Mesendoderm (in vitro differentiated cells): ENCODE measurements at regions not wholly inside any gene's neighbourhood (a gene's known extent, or its start where the extent isn't known, plus 50 kb on each side); places are given as distances from the start of the nearest gene placed in this dataset.

Experiments used
- DNase-seq: peaks from one replicate; pipeline ENCODE4 v3.0.0; 2013
- H2AK5ac ChIP-seq: 2 replicates; pipeline ENCODE4 v1.6.1; 2013; ENCODE audit warnings: low read length, inconsistent platforms
- H2BK120ac ChIP-seq: 2 replicates; pipeline ENCODE4 v1.6.1; 2013; ENCODE audit warnings: low read depth, mild to moderate bottlenecking, low read length, moderate library complexity, mixed read lengths
- H2BK15ac ChIP-seq: replicated peaks from 2 replicates; pipeline ENCODE4 v1.6.1; 2013; ENCODE audit warnings: low read depth, mild to moderate bottlenecking, moderate library complexity
- H2BK5ac ChIP-seq: 2 replicates; pipeline ENCODE4 v1.6.1; 2013; ENCODE audit warnings: low read length, inconsistent platforms
- H3K18ac ChIP-seq: 2 replicates; pipeline ENCODE4 v1.6.1; 2013; ENCODE audit warnings: mild to moderate bottlenecking, low read length, mixed read lengths
- H3K23ac ChIP-seq: one replicate; pipeline ENCODE4 v1.6.1; 2013; ENCODE audit warnings: low read length
- H3K27ac ChIP-seq: 2 replicates; pipeline ENCODE4 v1.5.1; 2013; ENCODE audit warnings: low read depth, mild to moderate bottlenecking, inconsistent platforms, low read length, moderate library complexity
- H3K27me3 ChIP-seq: 2 replicates; pipeline ENCODE4 v1.6.1; 2013; ENCODE audit warnings: low read length, control low read depth, mild to moderate bottlenecking, inconsistent platforms; ENCODE audit not compliant: insufficient read depth, poor library complexity
- H3K36me3 ChIP-seq: 2 replicates; pipeline ENCODE4 v1.6.1; 2013; ENCODE audit warnings: low read length, inconsistent platforms; ENCODE audit not compliant: control insufficient read depth, insufficient read depth
- H3K4ac ChIP-seq: one replicate; pipeline ENCODE4 v1.6.1; 2013; ENCODE audit warnings: low read depth, mild to moderate bottlenecking, low read length, moderate library complexity
- H3K4me1 ChIP-seq: 2 replicates; pipeline ENCODE4 v1.6.1; 2013; ENCODE audit warnings: low read depth, low read length, inconsistent platforms; ENCODE audit not compliant: control insufficient read depth
- H3K4me2 ChIP-seq: 2 replicates; pipeline ENCODE4 v1.6.1; 2013; ENCODE audit warnings: low read length
- H3K4me3 ChIP-seq: 2 replicates; pipeline ENCODE4 v1.5.1; 2013; ENCODE audit warnings: mild to moderate bottlenecking, low read length
- H3K56ac ChIP-seq: one replicate; pipeline ENCODE4 v1.6.1; 2013; ENCODE audit warnings: low read length
- H3K79me1 ChIP-seq: 2 replicates; pipeline ENCODE4 v1.6.1; 2013; ENCODE audit warnings: low read length, inconsistent platforms
- H3K79me2 ChIP-seq: 2 replicates; pipeline ENCODE4 v1.6.1; 2013; ENCODE audit warnings: mild to moderate bottlenecking, low read length; ENCODE audit not compliant: control insufficient read depth, insufficient read depth
- H3K9ac ChIP-seq: 2 replicates; pipeline ENCODE4 v1.6.1; 2013; ENCODE audit warnings: low read length, inconsistent platforms
- H4K5ac ChIP-seq: one replicate; pipeline ENCODE4 v1.6.1; 2013; ENCODE audit warnings: low read length
- H4K8ac ChIP-seq: one replicate; pipeline ENCODE4 v1.6.1; 2013; ENCODE audit warnings: low read depth, mild to moderate bottlenecking, control low read depth, low read length, moderate library complexity
- WGBS: extraction: QIAGEN DNeasy Blood & Tissue Kit; methylation state at CpG from one replicate; pipeline ENCODE4 v1.1.7; 2013; ENCODE audit warnings: low lambda C conversion rate, missing lambda C conversion rate; ENCODE audit not compliant: insufficient coverage; ENCODE audit errors: extremely low coverage; 5-methylcytosine and 5-hydroxymethylcytosine counted together

DNA sequence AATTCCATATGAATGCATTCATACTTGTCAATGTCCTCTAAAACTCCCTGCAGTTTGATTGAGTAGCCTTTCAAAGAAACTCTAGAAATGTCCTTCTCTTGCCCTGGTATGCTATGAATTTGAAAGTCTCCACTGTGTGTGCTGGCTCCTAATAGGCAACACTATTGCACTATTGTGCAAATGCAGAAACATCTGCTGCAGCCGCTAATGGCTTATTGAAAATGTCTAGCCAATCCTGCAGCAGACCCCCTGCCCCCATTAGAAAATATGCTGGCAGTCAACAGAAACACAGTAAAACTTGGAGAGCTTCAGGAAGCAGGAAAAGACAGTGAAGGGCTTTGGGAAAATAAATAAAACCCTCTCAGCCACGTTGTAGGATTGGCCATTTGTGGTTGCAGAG, 87.3 kb upstream of the GRAMD2B start:
- DNase-seq, result no peak
- Histone ChIP-seq H2BK120ac (no peak overlapping the region), H2AK5ac (no peak overlapping the region), H3K4me2 (no peak overlapping the region), H3K36me3 (no peaks in the 10 kb centered on the region), H3K27me3 (no peaks in the 10 kb centered on the region), H3K79me1 (no peaks in the 10 kb centered on the region), H3K4me1 (no peaks in the 10 kb centered on the region), H4K5ac (no peak overlapping the region), H3K23ac (no peak overlapping the region), H3K79me2 (no peaks in the 10 kb centered on the region), H2BK15ac (no peak overlapping the region), H3K18ac (no peak overlapping the region), H2BK5ac (no peak overlapping the region), H3K4ac (no peak overlapping the region), H3K56ac (no peak overlapping the region), H3K9ac (no peak overlapping the region), H3K27ac (no peak overlapping the region), H4K8ac (no peak overlapping the region), H3K4me3 (no peak overlapping the region)
- no CpG with 5 or more reads among the region's 2 CpGs for WGBS

DNA sequence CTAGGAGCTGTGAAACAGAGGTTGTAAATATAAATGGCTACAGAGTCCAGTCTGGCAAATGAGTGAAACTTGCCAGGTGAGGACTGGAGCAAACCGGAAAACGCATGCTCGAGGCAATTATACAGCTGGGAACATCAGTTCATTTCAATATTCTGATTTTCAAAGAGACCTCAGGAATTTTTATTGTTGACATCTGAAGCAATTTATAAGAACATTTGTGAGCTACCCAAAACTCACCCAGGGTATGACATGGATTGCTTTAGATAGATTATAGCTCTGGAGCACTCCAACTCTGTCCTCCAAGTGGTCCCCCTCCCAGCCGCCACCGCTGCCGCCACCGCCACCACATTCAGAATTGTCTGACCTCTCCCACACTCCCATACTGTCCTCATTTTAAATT, 84.6 kb upstream of the GRAMD2B start:
- Histone ChIP-seq H3K27ac (no peak overlapping the region), H2BK120ac (no peak overlapping the region), H3K56ac (no peak overlapping the region), H3K18ac (no peak overlapping the region), H2AK5ac (no peak overlapping the region), H3K23ac (no peak overlapping the region), H3K27me3 (no peaks in the 10 kb centered on the region), H3K79me1 (no peaks in the 10 kb centered on the region), H3K36me3 (no peaks in the 10 kb centered on the region), H2BK5ac (no peak overlapping the region), H4K8ac (no peak overlapping the region), H2BK15ac (no peak overlapping the region), H3K4me1 (no peaks in the 10 kb centered on the region), H3K4me2 (no peak overlapping the region), H3K79me2 (no peaks in the 10 kb centered on the region), H4K5ac (no peak overlapping the region), H3K4ac (no peak overlapping the region), H3K9ac (no peak overlapping the region), H3K4me3 (no peak overlapping the region)
- no peak for DNase-seq
- WGBS, result no CpG with 5 or more reads among the region's 7 CpGs

DNA sequence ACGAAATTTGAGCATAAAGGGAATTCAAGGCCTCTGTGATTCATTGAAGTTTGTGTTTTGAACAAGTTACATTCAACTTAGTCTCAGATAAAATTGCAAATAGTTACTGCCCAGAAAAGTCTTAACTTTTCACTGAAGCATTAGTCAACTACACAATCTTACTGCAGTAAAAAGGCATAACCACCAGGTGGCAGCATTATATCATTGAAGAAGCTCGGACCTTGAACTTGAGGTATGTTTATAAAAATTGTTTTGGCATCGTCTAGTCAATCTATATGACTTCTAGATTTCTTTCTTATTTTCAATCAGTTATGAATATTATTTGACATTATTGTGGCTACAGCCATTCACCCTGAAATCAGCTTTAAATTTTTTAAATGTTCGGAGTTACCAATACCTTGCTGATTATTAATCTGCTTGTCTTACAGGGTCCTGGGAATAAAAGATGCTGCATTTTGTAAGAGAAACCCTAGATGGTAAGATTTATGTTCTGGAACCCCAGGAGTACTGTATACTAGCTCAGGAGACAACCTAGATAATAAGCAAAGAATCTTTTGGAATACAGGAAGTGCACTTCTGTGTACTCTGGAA, 83.9 kb upstream of the GRAMD2B start:
- no peak overlapping the region for H3K4me2 ChIP-seq
- no peaks in the 10 kb centered on the region for H3K4me1 ChIP-seq
- no peak overlapping the region for H3K4ac ChIP-seq
- H4K5ac ChIP-seq, result no peak overlapping the region
- H3K9ac ChIP-seq, result no peak overlapping the region
- H3K18ac ChIP-seq, result no peak overlapping the region
- H3K79me2 ChIP-seq, result no peaks in the 10 kb centered on the region
- no peak overlapping the region for H2BK5ac ChIP-seq
- H3K27me3 ChIP-seq, result no peaks in the 10 kb centered on the region
- H3K56ac ChIP-seq, result no peak overlapping the region
- DNase-seq, result peak; percentile 58
- no peaks in the 10 kb centered on the region for H3K79me1 ChIP-seq
- no peaks in the 10 kb centered on the region for H3K36me3 ChIP-seq
- no CpG with 5 or more reads among the region's 4 CpGs for WGBS
- H3K4me3 ChIP-seq, result no peak overlapping the region
- no peak overlapping the region for H2BK120ac ChIP-seq
- no peak overlapping the region for H4K8ac ChIP-seq
- H2AK5ac ChIP-seq, result no peak overlapping the region
- no peak overlapping the region for H3K27ac ChIP-seq
- no peak overlapping the region for H3K23ac ChIP-seq
- H2BK15ac ChIP-seq, result no peak overlapping the region

DNA sequence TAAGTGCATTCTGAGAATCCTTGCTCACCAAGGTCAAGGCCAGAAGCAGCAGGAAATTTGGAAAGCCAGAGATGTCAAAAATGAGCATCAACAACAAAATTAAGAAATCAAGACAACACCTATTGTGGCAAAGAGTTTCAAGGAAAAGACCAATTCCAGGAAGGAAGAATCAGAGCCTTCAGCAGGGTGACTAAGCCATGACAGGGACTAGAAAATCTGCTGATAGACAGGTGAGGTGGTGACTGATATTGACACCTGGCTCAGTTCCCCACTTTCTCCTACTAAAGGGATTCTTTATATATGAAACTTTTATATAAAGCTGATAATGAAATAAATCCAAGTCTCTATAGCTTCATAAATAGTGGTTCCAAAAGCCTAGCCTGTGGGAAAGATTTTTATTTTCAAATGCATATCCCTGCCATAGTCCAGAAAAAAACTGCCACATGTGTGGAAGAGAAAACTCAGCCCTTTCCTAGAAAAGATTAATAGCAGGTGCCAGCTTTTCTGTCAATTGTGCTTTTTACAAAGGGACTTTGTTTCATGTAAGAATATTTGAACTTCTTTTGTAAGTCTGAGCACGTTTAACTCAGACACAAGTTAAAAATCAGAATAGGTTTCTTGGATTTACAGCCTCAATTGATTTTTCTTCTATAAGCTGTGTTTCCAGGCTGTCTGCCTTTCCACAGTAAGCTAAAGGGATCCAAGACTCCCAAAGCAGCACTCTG, 81.1 kb upstream of the GRAMD2B start:
- Histone ChIP-seq H4K5ac (no peak overlapping the region), H2AK5ac (no peak overlapping the region), H3K4me3 (no peak overlapping the region), H3K4me1 (no peaks in the 10 kb centered on the region), H3K23ac (no peak overlapping the region), H3K79me2 (no peaks in the 10 kb centered on the region), H2BK15ac (no peak overlapping the region), H3K4me2 (no peak overlapping the region), H4K8ac (no peak overlapping the region), H3K4ac (no peak overlapping the region), H3K9ac (no peak overlapping the region), H3K18ac (no peak overlapping the region), H3K36me3 (no peaks in the 10 kb centered on the region), H2BK5ac (no peak overlapping the region), H3K79me1 (no peaks in the 10 kb centered on the region), H3K56ac (no peak overlapping the region), H3K27me3 (no peaks in the 10 kb centered on the region), H2BK120ac (no peak overlapping the region), H3K27ac (no peak overlapping the region)
- WGBS, result no CpG with 5 or more reads among the region's 1 CpG
- DNase-seq, result no peak

DNA sequence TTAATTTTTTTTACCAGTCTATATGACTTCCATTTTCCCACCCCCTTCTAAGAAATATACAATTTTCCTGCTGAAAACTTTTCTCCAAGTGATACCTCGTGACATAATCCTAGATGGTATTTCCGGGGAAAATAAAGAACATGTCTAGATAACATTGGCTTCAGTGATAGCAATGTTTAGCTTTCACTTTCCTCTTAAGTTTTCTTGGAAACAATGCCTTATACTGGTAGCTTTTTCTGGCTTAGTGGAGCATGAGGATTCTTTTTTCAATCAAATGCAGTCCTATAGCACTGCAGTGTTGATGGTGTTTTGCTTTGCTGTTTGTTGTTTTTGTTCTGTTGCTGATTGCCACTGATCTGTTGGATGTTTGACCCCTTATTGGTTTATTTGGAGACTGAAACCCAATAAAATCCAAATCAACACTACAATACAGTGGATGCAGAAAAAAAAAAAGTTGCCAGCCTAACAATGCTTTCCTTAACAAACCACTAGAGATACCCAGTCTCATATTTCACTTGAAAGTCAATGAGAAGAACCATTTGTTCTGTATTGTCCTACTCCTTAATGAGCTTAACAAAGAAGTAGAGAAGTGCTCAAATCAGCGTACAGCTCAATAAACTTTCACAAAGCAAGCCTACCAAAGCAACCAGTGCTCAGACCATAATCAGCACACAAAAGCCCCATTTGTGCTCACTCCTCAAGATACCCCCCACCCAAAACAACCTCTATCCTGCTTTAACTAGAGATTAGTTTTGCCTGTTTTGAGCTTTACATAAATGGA, 74.2 kb upstream of the GRAMD2B start:
- Histone ChIP-seq H2BK15ac (no peak overlapping the region), H2BK120ac (no peak overlapping the region), H3K23ac (no peak overlapping the region), H3K36me3 (no peaks in the 10 kb centered on the region), H3K4me3 (no peak overlapping the region), H3K56ac (no peak overlapping the region), H3K79me1 (no peaks in the 10 kb centered on the region), H3K27me3 (no peaks in the 10 kb centered on the region), H2BK5ac (no peak overlapping the region), H3K4me2 (no peak overlapping the region), H4K8ac (no peak overlapping the region), H4K5ac (no peak overlapping the region), H3K9ac (no peak overlapping the region), H2AK5ac (no peak overlapping the region), H3K4ac (no peak overlapping the region), H3K18ac (no peak overlapping the region), H3K79me2 (no peaks in the 10 kb centered on the region), H3K27ac (no peak overlapping the region), H3K4me1 (peaks cover 4% of the 10 kb centered on the region)
- peak; percentile 27 for DNase-seq
- WGBS, result no CpG with 5 or more reads among the region's 3 CpGs
